Stimulated activated CD4-positive, alpha-beta T cell treated with anti-CD3 and anti-CD28 coated beads, Interleukin-1b, Interleukin-23, amount 100 ng/mL, for 48 hours (primary cell): ENCODE measurements at regions not wholly inside any gene's neighbourhood (a gene's known extent, or its start where the extent isn't known, plus 50 kb on each side); places are given as distances from the start of the nearest gene placed in this dataset.

Experiments
- DNase-seq: peaks from one replicate; pipeline ENCODE4 v3.0.0-alpha.2; 2020

GRCh38 chrX:14124562-14124961, 94.9 kb upstream of the GEMIN8 start:
- DNase-seq, result no peak

GRCh38 chrX:14095702-14096101, 66.0 kb upstream of the GEMIN8 start:
- peak; percentile 27 for DNase-seq

- DNase-seq, result no peak
Observed at GRCh38 chrX:14094191-14094590, 64.5 kb upstream of the GEMIN8 start.

- DNase-seq, result no peak
Observed at GRCh38 chrX:14084466-14084865, 54.8 kb upstream of the GEMIN8 start.

- DNase-seq, result no peak
Observed at GRCh38 chrX:14083783-14084182, 54.1 kb upstream of the GEMIN8 start.

- no peak for DNase-seq
Observed at GRCh38 chrX:14079891-14080430, 50.3 kb upstream of the GEMIN8 start.
